ENCODE measurements at regions not wholly inside any gene's neighbourhood (a gene's known extent, or its start where the extent isn't known, plus 50 kb on each side); places are given as distances from the start of the nearest gene placed in this dataset.

GRCh38 chr5:94027145-94027544, 285.7 kb upstream of the POU5F2 start:
- no peak for TF ChIP-seq CTCF (IDR thresholded peaks at IDR 0.05; ENCODE audit: low read depth, low read length, missing control alignments)
- in situ Hi-C loops (cut with HindIII; ENCODE audit: low sequenced_read_pairs): no loop called here
- no peak overlapping the region for H3K4me3 ChIP-seq (ENCODE audit: low read depth, low read length)
- DNase-seq (ENCODE audit: low read depth): no peak

GRCh38 chr5:94025788-94026473, 284.5 kb upstream of the POU5F2 start:
- DNase-seq (ENCODE audit: low read depth): no peak
- no peak for TF ChIP-seq CTCF (IDR thresholded peaks at IDR 0.05; ENCODE audit: low read depth, low read length, missing control alignments)
- H3K4me3 ChIP-seq (ENCODE audit: low read depth, low read length): no peak overlapping the region
- in situ Hi-C loops (cut with HindIII; ENCODE audit: low sequenced_read_pairs): no loop called here

- no peak for TF ChIP-seq CTCF (IDR thresholded peaks at IDR 0.05; ENCODE audit: low read depth, low read length, missing control alignments)
- DNase-seq (ENCODE audit: low read depth): no peak
- in situ Hi-C loops (cut with HindIII; ENCODE audit: low sequenced_read_pairs): no loop called here
- H3K4me3 ChIP-seq (ENCODE audit: low read depth, low read length): no peak overlapping the region
Observed at GRCh38 chr5:94024620-94025019, 283.2 kb upstream of the POU5F2 start.

- in situ Hi-C loops (cut with HindIII; ENCODE audit: low sequenced_read_pairs): no loop called here
- DNase-seq (ENCODE audit: low read depth): no peak
- TF ChIP-seq CTCF (IDR thresholded peaks at IDR 0.05; ENCODE audit: low read depth, low read length, missing control alignments): no peak
- H3K4me3 ChIP-seq (ENCODE audit: low read depth, low read length): no peak overlapping the region
Observed at GRCh38 chr5:94024101-94024500, 282.7 kb upstream of the POU5F2 start.

GRCh38 chr5:94021246-94021645, 279.8 kb upstream of the POU5F2 start:
- peak; percentile 9 for DNase-seq (ENCODE audit: low read depth)
- TF ChIP-seq CTCF (IDR thresholded peaks at IDR 0.05; ENCODE audit: low read depth, low read length, missing control alignments): no peak
- in situ Hi-C loops (cut with HindIII; ENCODE audit: low sequenced_read_pairs): no loop called here
- no peak overlapping the region for H3K4me3 ChIP-seq (ENCODE audit: low read depth, low read length)

GRCh38 chr5:94017579-94017978, 276.2 kb upstream of the POU5F2 start:
- H3K4me3 ChIP-seq (ENCODE audit: low read depth, low read length): no peak overlapping the region
- peak; percentile 27 for DNase-seq (ENCODE audit: low read depth)
- TF ChIP-seq CTCF (IDR thresholded peaks at IDR 0.05; ENCODE audit: low read depth, low read length, missing control alignments): no peak
- in situ Hi-C loops (cut with HindIII; ENCODE audit: low sequenced_read_pairs): no loop called here

Data from astrocyte of the cerebellum (primary cell).